Small intestine (tissue), 7 donors: ENCODE measurements at regions not wholly inside any gene's neighbourhood (a gene's known extent, or its start where the extent isn't known, plus 50 kb on each side); places are given as distances from the start of the nearest gene placed in this dataset.

Experiments
- DNase-seq, 2 donors: peaks; one replicate each; pipeline versions ENCODE4 v3.0.0 to v3.0.0-alpha.2; 2013
- FAIRE-seq: peaks from 2 replicates; lab custom pipeline; 2012; peaks lifted over from hg19 to GRCh38; lab: Jason Lieb, UNC
- H3K27ac ChIP-seq, 3 donors: one replicate each; pipeline ENCODE4 v1.5.1; 2013; ENCODE audit warnings: low read length in 2 of 3, mild to moderate bottlenecking in 2 of 3, control low read depth in 1 of 3, inconsistent platforms in 1 of 3, low read depth in 1 of 3, moderate library complexity in 1 of 3
- H3K27me3 ChIP-seq, 3 donors: one replicate each; pipeline ENCODE4 v1.6.1; 2013; ENCODE audit warnings: low read length in 3 of 3, inconsistent platforms in 1 of 3; ENCODE audit not compliant: control insufficient read depth in 3 of 3, insufficient read depth in 3 of 3
- H3K36me3 ChIP-seq, 3 donors: one replicate each; pipeline ENCODE4 v1.6.1; 2013; ENCODE audit warnings: low read length in 3 of 3, inconsistent platforms in 1 of 3, low read depth in 1 of 3, mild to moderate bottlenecking in 1 of 3, moderate library complexity in 1 of 3; ENCODE audit not compliant: control insufficient read depth in 3 of 3, insufficient read depth in 2 of 3
- H3K4me1 ChIP-seq, 3 donors: one replicate each; pipeline ENCODE4 v1.6.1; 2013; ENCODE audit warnings: low read length in 2 of 3, inconsistent platforms in 1 of 3, low read depth in 1 of 3, mild to moderate bottlenecking in 1 of 3, moderate library complexity in 1 of 3; ENCODE audit not compliant: control insufficient read depth in 3 of 3, insufficient read depth in 2 of 3
- H3K4me3 ChIP-seq, 3 donors: one replicate each; pipeline ENCODE4 v1.5.1; 2013; ENCODE audit warnings: low read length in 3 of 3, control low read depth in 1 of 3, inconsistent platforms in 1 of 3, low read depth in 1 of 3, mild to moderate bottlenecking in 1 of 3, moderate library complexity in 1 of 3
- H3K9me3 ChIP-seq, 2 donors: one replicate each; pipeline ENCODE4 v1.6.1; 2013; ENCODE audit warnings: low read depth in 1 of 2, low read length in 1 of 2; ENCODE audit not compliant: control insufficient read depth in 2 of 2, insufficient read depth in 1 of 2
- WGBS, 3 donors: extraction: QIAGEN DNeasy Blood & Tissue Kit; methylation state at CpG; one replicate each; pipeline ENCODE4 v1.1.7; 2013; 5-methylcytosine and 5-hydroxymethylcytosine counted together
- donor health status: healthy with polysubstance abuse.
- donor health status: control.
- donor health status: control.
- donor health status: Bipolar disorder and iron deficiency.
- donor health status: healthy.

DNA sequence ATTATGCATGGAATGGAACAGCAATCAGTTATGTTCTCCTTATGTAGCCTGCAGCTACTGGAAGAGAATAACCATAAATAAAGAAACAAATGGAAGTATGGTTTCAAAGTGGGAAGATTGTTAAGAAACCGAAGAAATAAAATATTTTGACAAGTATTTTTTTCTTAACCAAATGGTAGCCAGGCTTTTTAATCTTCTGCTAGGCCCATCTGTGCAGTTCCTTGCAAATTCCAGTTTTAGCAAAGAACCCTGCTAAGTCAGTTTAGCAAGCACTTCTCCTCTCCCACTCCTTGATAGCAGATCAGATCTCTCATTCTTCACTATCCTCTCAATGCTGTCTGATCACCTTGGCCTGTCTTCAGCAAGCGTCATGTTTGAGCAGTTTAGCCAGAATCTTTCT, 111.1 kb upstream of the PRDM9 start:
- peaks cover 0 to 6% of the 10 kb centered on the region in 2 donors for H3K9me3 ChIP-seq
- H3K36me3 ChIP-seq = no peaks in the 10 kb centered on the region
- H3K4me3 ChIP-seq = no peak overlapping the region
- no peak for FAIRE-seq
- no peaks in the 10 kb centered on the region for H3K4me1 ChIP-seq
- H3K27me3 ChIP-seq = no peaks in the 10 kb centered on the region
- WGBS, 3 donors = 58 to 80% (median 77%) methylated on average over 2 of the region's 2 CpGs
- no peak for DNase-seq
- no peak overlapping the region for H3K27ac ChIP-seq

- H3K9me3 ChIP-seq = peaks cover 0 to 6% of the 10 kb centered on the region in 2 donors
- 53 to 78% (median 66%) methylated on average over 4 of the region's 4 CpGs for WGBS, 3 donors
- H3K4me1 ChIP-seq = no peaks in the 10 kb centered on the region
- H3K27ac ChIP-seq = no peak overlapping the region
- no peaks in the 10 kb centered on the region for H3K27me3 ChIP-seq
- FAIRE-seq = no peak
- H3K4me3 ChIP-seq = no peak overlapping the region
- DNase-seq = no peak
- H3K36me3 ChIP-seq = no peaks in the 10 kb centered on the region
These were observed 117.9 kb upstream of the PRDM9 start for GRCh38 chr5:23389291-23390101.

- no peaks in the 10 kb centered on the region for H3K4me1 ChIP-seq
- WGBS, 3 donors = 61 to 82% (median 78%) methylated on average over 1 of the region's 1 CpG
- H3K27me3 ChIP-seq = no peaks in the 10 kb centered on the region
- H3K4me3 ChIP-seq = no peak overlapping the region
- no peaks in the 10 kb centered on the region for H3K9me3 ChIP-seq
- DNase-seq (no peak), FAIRE-seq (no peak)
- H3K27ac ChIP-seq = no peak overlapping the region
- no peaks in the 10 kb centered on the region for H3K36me3 ChIP-seq
These were observed 122.4 kb upstream of the PRDM9 start for GRCh38 chr5:23385036-23385435.

DNA sequence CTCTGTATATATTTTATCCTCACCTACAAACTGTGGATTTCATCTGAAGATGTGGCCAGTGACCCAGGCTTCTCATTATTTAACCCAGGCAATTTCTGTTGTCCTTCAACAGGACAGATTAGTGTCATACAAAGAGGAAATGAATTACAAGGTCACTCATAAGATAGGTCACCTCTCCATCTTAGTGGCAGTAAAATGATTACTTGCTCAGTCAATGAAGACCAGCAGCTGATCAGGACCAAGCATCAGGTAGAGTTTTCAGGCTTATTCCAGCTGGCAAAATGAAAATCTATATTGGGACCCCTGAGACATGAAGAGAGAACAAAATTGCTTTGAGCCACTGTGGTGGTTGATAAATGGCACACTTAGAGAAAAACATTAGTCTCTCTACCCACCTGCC, 135.2 kb upstream of the PRDM9 start:
- Histone ChIP-seq H3K9me3 (no peaks in the 10 kb centered on the region), H3K36me3 (no peaks in the 10 kb centered on the region), H3K27ac (no peak overlapping the region), H3K4me1 (no peaks in the 10 kb centered on the region), H3K4me3 (no peak overlapping the region), H3K27me3 (no peaks in the 10 kb centered on the region)
- DNase-seq (no peak), FAIRE-seq (no peak)

GRCh38 chr5:23368393-23368792, 139.0 kb upstream of the PRDM9 start:
- Histone ChIP-seq H3K27me3 (no peaks in the 10 kb centered on the region), H3K27ac (no peak overlapping the region), H3K4me1 (no peaks in the 10 kb centered on the region), H3K36me3 (no peaks in the 10 kb centered on the region), H3K9me3 (no peaks in the 10 kb centered on the region), H3K4me3 (no peak overlapping the region)
- DNase-seq (no peak), FAIRE-seq (no peak)
- WGBS, 3 donors = 34 to 69% (median 55%) methylated on average over 3 of the region's 3 CpGs

- Histone ChIP-seq H3K4me3 (no peak overlapping the region), H3K9me3 (no peaks in the 10 kb centered on the region), H3K27ac (no peak overlapping the region), H3K36me3 (no peaks in the 10 kb centered on the region), H3K27me3 (no peaks in the 10 kb centered on the region), H3K4me1 (no peaks in the 10 kb centered on the region)
- DNase-seq (no peak), FAIRE-seq (no peak)
- 24 to 57% (median 51%) methylated on average over 1 of the region's 1 CpG for WGBS, 3 donors
These were observed 139.5 kb upstream of the PRDM9 start for GRCh38 chr5:23367874-23368273.

DNA sequence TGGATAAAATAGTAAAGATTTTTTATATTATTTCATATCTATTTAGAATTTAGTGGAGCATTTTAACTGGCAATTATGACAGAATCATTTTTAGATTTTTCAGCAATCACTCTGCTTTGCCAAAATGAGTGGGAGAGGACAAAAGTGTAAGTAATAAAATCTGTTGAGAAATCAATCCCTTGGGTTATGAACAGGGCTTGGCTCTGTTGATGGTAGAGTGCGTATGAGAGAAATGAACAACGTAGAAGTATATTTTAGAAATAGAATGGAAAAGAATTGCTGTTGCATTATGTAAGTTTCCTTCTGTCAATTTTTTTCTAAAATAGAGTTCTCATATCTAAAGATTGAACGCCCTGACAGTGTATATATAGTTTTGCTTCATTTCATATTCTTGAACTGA, 154.1 kb upstream of the PRDM9 start:
- no peaks in the 10 kb centered on the region for H3K27me3 ChIP-seq
- no peaks in the 10 kb centered on the region for H3K4me1 ChIP-seq
- FAIRE-seq = no peak
- no peaks in the 10 kb centered on the region for H3K36me3 ChIP-seq
- H3K9me3 ChIP-seq = no peaks in the 10 kb centered on the region
- H3K27ac ChIP-seq = no peak overlapping the region
- DNase-seq = no peak
- H3K4me3 ChIP-seq = no peak overlapping the region
- WGBS, 3 donors = 87 to 93% (median 91%) methylated on average over 3 of the region's 3 CpGs

DNA sequence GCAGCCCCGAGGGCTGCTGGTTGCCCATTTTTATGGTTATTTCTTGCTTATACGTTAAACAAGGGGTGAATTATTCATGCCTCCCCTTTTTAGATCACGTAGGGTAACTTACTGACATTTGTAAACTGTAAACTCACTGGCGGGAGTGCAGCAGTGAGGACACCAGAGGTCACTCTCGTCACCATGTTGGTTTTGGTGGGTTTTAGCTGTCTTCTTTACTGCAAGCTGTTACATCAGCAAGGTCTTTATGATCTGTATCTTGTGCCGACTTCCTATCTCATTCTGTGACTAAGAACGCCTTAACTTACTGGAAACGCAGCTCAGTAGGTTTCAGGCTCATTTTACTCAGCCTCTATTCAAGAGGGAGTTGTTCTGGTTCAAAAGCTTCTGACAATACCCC, 155.0 kb upstream of the PRDM9 start:
- WGBS, 3 donors = 67 to 68% (median 67%) methylated on average over 8 of the region's 8 CpGs
- DNase-seq (no peak), FAIRE-seq (no peak)

DNA sequence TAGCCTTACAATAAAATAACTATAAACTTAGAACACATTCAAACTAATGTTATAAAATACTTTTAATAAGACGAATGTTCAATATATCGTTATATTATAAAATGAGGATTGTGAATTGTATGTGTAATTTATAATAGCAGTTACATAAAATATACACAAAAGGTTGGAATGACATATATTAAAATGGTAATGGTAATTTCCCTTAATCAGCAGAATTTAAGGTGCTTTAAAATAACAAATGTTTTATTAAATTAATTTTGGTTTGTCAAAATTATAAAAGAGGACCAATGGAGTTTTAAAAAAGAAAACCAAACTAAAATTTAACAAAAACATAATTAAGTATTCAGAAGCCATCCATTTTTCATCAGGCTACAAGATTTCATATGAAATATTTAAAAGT, 164.3 kb upstream of the PRDM9 start:
- FAIRE-seq (no peak), DNase-seq (no peak)
- no peaks in the 10 kb centered on the region for H3K36me3 ChIP-seq
- no peaks in the 10 kb centered on the region for H3K9me3 ChIP-seq
- H3K4me3 ChIP-seq = no peak overlapping the region
- no peaks in the 10 kb centered on the region for H3K4me1 ChIP-seq
- H3K27ac ChIP-seq = no peak overlapping the region
- no peaks in the 10 kb centered on the region for H3K27me3 ChIP-seq
- 79 to 91% (median 84%) methylated on average over 2 of the region's 2 CpGs for WGBS, 3 donors

More for the DNA sequence above, 155.0 kb upstream of the PRDM9 start:
- H3K27ac ChIP-seq = no peak overlapping the region
- H3K4me3 ChIP-seq = no peak overlapping the region
- H3K27me3 ChIP-seq = no peaks in the 10 kb centered on the region
- no peaks in the 10 kb centered on the region for H3K4me1 ChIP-seq
- H3K9me3 ChIP-seq = no peaks in the 10 kb centered on the region
- H3K36me3 ChIP-seq = no peaks in the 10 kb centered on the region
